OCI-LY3 (cell line): ENCODE measurements at regions not wholly inside any gene's neighbourhood (a gene's known extent, or its start where the extent isn't known, plus 50 kb on each side); places are given as distances from the start of the nearest gene placed in this dataset.

ENCODE experiments used
- H2AFZ ChIP-seq: fragments of 200-600, 300-600 bp; shearing (Covaris generic); 2 replicates; pipeline ENCODE4 v1.6.0; 2014; ENCODE audit warnings: antibody characterized with exemption, low read depth, low read length
- H3K27ac ChIP-seq: fragments of 200-600, 300-600 bp; sonication (generic); 2 replicates; pipeline ENCODE4 v1.5.1; 2014; ENCODE audit warnings: mild to moderate bottlenecking, low read length, moderate library complexity, mixed read lengths
- H3K27me3 ChIP-seq: fragments of 200-600, 300-600 bp; sonication (generic); 2 replicates; pipeline ENCODE4 v1.6.1; 2014; ENCODE audit warnings: low read depth, low read length, mixed read lengths
- H3K36me3 ChIP-seq: fragments of 200-600, 300-600 bp; sonication (generic); replicated peaks from 2 replicates; pipeline ENCODE3; 2014; ENCODE audit warnings: low read depth, low read length, mixed read lengths
- H3K4me1 ChIP-seq: fragments of 300-600, 200-600 bp; sonication (generic); 2 replicates; pipeline ENCODE4 v1.6.1; 2014; ENCODE audit warnings: low read length, mixed read lengths
- H3K4me2 ChIP-seq: fragments of 200-600, 300-600 bp; sonication (generic); 2 replicates; pipeline ENCODE4 v1.6.1; 2014; ENCODE audit warnings: low read length, mixed read lengths
- H3K4me3 ChIP-seq: fragments of 300-600, 200-600 bp; sonication (generic); 2 replicates; pipeline ENCODE4 v1.5.1; 2014; ENCODE audit warnings: antibody characterized with exemption, mild to moderate bottlenecking, low read length, moderate library complexity
- H3K79me2 ChIP-seq: fragments of 300-600, 200-600 bp; shearing (Covaris generic); 2 replicates; pipeline ENCODE4 v1.6.1; 2014; ENCODE audit warnings: mild to moderate bottlenecking, low read length, mixed read lengths
- H3K9ac ChIP-seq: fragments of 300-600, 200-600 bp; shearing (Covaris generic); 2 replicates; pipeline ENCODE4 v1.6.0; 2014; ENCODE audit warnings: mild to moderate bottlenecking, low read length, moderate library complexity
- H3K9me3 ChIP-seq: fragments of 200-600, 300-600 bp; shearing (Covaris generic); 2 replicates; pipeline ENCODE4 v1.6.1; 2014; ENCODE audit warnings: low read length, mixed read lengths; ENCODE audit not compliant: insufficient read depth
- H4K20me1 ChIP-seq: fragments of 200-600, 300-600 bp; sonication (generic); 2 replicates; pipeline ENCODE4 v1.6.1; 2016; ENCODE audit warnings: low read length, mixed read lengths; ENCODE audit not compliant: insufficient read depth
- CTCF ChIP-seq: fragments of 200-600, 300-600 bp; sonication (generic); IDR thresholded peaks from 2 replicates; pipeline ENCODE4 v1.5.1; 2014; ENCODE audit warnings: antibody characterized with exemption, low read length, low read depth
- EZH2phosphoT487 ChIP-seq: fragments of 200-600 bp; shearing (Covaris generic); IDR thresholded peaks from 2 replicates; pipeline ENCODE4 v1.6.1; 2018; ENCODE audit warnings: antibody characterized with exemption, mixed run types, low read depth

GRCh38 chr5:17326600-17327037 is 109.2 kb downstream of the BASP1 start:
- Histone ChIP-seq H3K36me3 (no peaks in the 10 kb centered on the region), H3K27me3 (no peaks in the 10 kb centered on the region), H3K4me1 (no peaks in the 10 kb centered on the region), H3K4me2 (no peak overlapping the region), H4K20me1 (no peaks in the 10 kb centered on the region), H3K27ac (no peak overlapping the region), H3K9ac (no peak overlapping the region), H3K79me2 (no peaks in the 10 kb centered on the region), H3K9me3 (no peaks in the 10 kb centered on the region), H2AFZ (no peak overlapping the region), H3K4me3 (no peak overlapping the region)
- TF ChIP-seq EZH2phosphoT487 (no peak), CTCF (no peak)

- Histone ChIP-seq H3K4me3 (no peak overlapping the region), H3K27me3 (no peaks in the 10 kb centered on the region), H3K27ac (no peak overlapping the region), H3K4me2 (no peak overlapping the region), H2AFZ (no peak overlapping the region), H3K9ac (no peak overlapping the region), H3K9me3 (no peaks in the 10 kb centered on the region), H3K79me2 (no peaks in the 10 kb centered on the region), H3K36me3 (no peaks in the 10 kb centered on the region), H3K4me1 (no peaks in the 10 kb centered on the region), H4K20me1 (no peaks in the 10 kb centered on the region)
- no peak for TF ChIP-seq EZH2phosphoT487
- TF ChIP-seq CTCF: no peak
These were observed 109.7 kb downstream of the BASP1 start for GRCh38 chr5:17327048-17327625.

- H4K20me1 ChIP-seq: no peaks in the 10 kb centered on the region
- no peaks in the 10 kb centered on the region for H3K9me3 ChIP-seq
- no peak overlapping the region for H3K4me2 ChIP-seq
- H3K9ac ChIP-seq: no peak overlapping the region
- no peak overlapping the region for H3K27ac ChIP-seq
- H3K27me3 ChIP-seq: no peaks in the 10 kb centered on the region
- H3K36me3 ChIP-seq: no peaks in the 10 kb centered on the region
- no peak overlapping the region for H2AFZ ChIP-seq
- no peaks in the 10 kb centered on the region for H3K79me2 ChIP-seq
- H3K4me1 ChIP-seq: no peaks in the 10 kb centered on the region
- TF ChIP-seq CTCF (no peak), EZH2phosphoT487 (no peak)
- no peak overlapping the region for H3K4me3 ChIP-seq
These were observed 112.1 kb downstream of the BASP1 start for GRCh38 chr5:17329571-17329970.

GRCh38 chr5:17330386-17330785 is 113.0 kb downstream of the BASP1 start:
- H3K4me2 ChIP-seq: no peak overlapping the region
- no peaks in the 10 kb centered on the region for H3K36me3 ChIP-seq
- no peaks in the 10 kb centered on the region for H4K20me1 ChIP-seq
- H3K9me3 ChIP-seq: no peaks in the 10 kb centered on the region
- H3K79me2 ChIP-seq: no peaks in the 10 kb centered on the region
- no peaks in the 10 kb centered on the region for H3K4me1 ChIP-seq
- no peak overlapping the region for H3K4me3 ChIP-seq
- H3K27ac ChIP-seq: no peak overlapping the region
- H3K9ac ChIP-seq: no peak overlapping the region
- no peaks in the 10 kb centered on the region for H3K27me3 ChIP-seq
- H2AFZ ChIP-seq: no peak overlapping the region
- no peak for TF ChIP-seq CTCF
